Activated T-helper 1 cell treated with anti-CD3 and anti-CD28 coated beads, Interleukin-12 subunit alpha, Interleukin-12 subunit beta, Interleukin-2, Interleukin-4 antibody, amounts not matched to agents 30 ng/mL and 10 ng/mL and 1 ng/mL, durations not matched to agents 14 hours and 24 hours and 36 hours (primary cell): ENCODE measurements at regions not wholly inside any gene's neighbourhood (a gene's known extent, or its start where the extent isn't known, plus 50 kb on each side); places are given as distances from the start of the nearest gene placed in this dataset.

Source experiments
- DNase-seq: peaks from one replicate; pipeline ENCODE4 v3.0.0; 2021; ENCODE audit warnings: low spot score
- H3K27ac Mint-ChIP-seq: one replicate; pipeline ENCODE4 v1.8.0; 2021; ENCODE audit warnings: mild to moderate bottlenecking, mixed read lengths
- H3K27me3 Mint-ChIP-seq: one replicate; pipeline ENCODE4 v1.8.0; 2022; ENCODE audit warnings: mild to moderate bottlenecking, moderate library complexity, mixed read lengths; ENCODE audit not compliant: insufficient read depth
- H3K36me3 Mint-ChIP-seq: one replicate; pipeline ENCODE4 v1.8.0; 2021; ENCODE audit warnings: low read depth, mixed read lengths
- H3K4me1 Mint-ChIP-seq: one replicate; pipeline ENCODE4 v1.8.0; 2021; ENCODE audit warnings: low read depth, mixed read lengths
- H3K4me3 Mint-ChIP-seq: one replicate; pipeline ENCODE4 v1.8.0; 2021; ENCODE audit warnings: mild to moderate bottlenecking, moderate library complexity, mixed read lengths
- H3K9me3 Mint-ChIP-seq: one replicate; pipeline ENCODE4 v1.8.0; 2021; ENCODE audit warnings: mixed read lengths
- intact Hi-C: fragments of 100-400 bp; cut with micrococcal nuclease; formaldehyde crosslinking; loops from one replicate; pipeline ENCODE4 v1.15.1; 2024

GRCh38 chr6:128763599-128764300 is 119.2 kb upstream of the LAMA2 start:
- H3K27me3 Mint-ChIP-seq = no peaks in the 10 kb centered on the region
- no peaks in the 10 kb centered on the region for H3K36me3 Mint-ChIP-seq
- no peaks in the 10 kb centered on the region for H3K4me1 Mint-ChIP-seq
- no peak for DNase-seq
- H3K27ac Mint-ChIP-seq = no peak overlapping the region
- intact Hi-C loops = no loop called here
- no peaks in the 10 kb centered on the region for H3K9me3 Mint-ChIP-seq
- H3K4me3 Mint-ChIP-seq = no peak overlapping the region

GRCh38 chr6:128759901-128760300 is 123.0 kb upstream of the LAMA2 start:
- intact Hi-C loops = no loop called here
- Mint-ChIP-seq H3K27me3 (peaks cover 3% of the 10 kb centered on the region), H3K4me3 (no peak overlapping the region), H3K9me3 (no peaks in the 10 kb centered on the region), H3K4me1 (no peaks in the 10 kb centered on the region), H3K27ac (no peak overlapping the region), H3K36me3 (no peaks in the 10 kb centered on the region)
- DNase-seq = no peak

- H3K4me1 Mint-ChIP-seq = no peaks in the 10 kb centered on the region
- no peak for DNase-seq
- H3K9me3 Mint-ChIP-seq = no peaks in the 10 kb centered on the region
- no peak overlapping the region for H3K27ac Mint-ChIP-seq
- intact Hi-C loops = no loop called here
- no peak overlapping the region for H3K4me3 Mint-ChIP-seq
- no peaks in the 10 kb centered on the region for H3K36me3 Mint-ChIP-seq
- H3K27me3 Mint-ChIP-seq = peaks cover 3% of the 10 kb centered on the region
These were observed 123.5 kb upstream of the LAMA2 start for GRCh38 chr6:128759447-128759846.

- H3K36me3 Mint-ChIP-seq = no peaks in the 10 kb centered on the region
- peaks cover 3% of the 10 kb centered on the region for H3K27me3 Mint-ChIP-seq
- DNase-seq = no peak
- no peaks in the 10 kb centered on the region for H3K9me3 Mint-ChIP-seq
- intact Hi-C loops = no loop called here
- no peak overlapping the region for H3K4me3 Mint-ChIP-seq
- no peaks in the 10 kb centered on the region for H3K4me1 Mint-ChIP-seq
- no peak overlapping the region for H3K27ac Mint-ChIP-seq
These were observed 125.0 kb upstream of the LAMA2 start for GRCh38 chr6:128757961-128758360.

GRCh38 chr6:128754658-128755256 is 128.2 kb upstream of the LAMA2 start:
- no peak overlapping the region for H3K27ac Mint-ChIP-seq
- no peaks in the 10 kb centered on the region for H3K36me3 Mint-ChIP-seq
- peaks cover 3% of the 10 kb centered on the region for H3K27me3 Mint-ChIP-seq
- H3K4me1 Mint-ChIP-seq = no peaks in the 10 kb centered on the region
- intact Hi-C loops = no loop called here
- no peak for DNase-seq
- no peak overlapping the region for H3K4me3 Mint-ChIP-seq
- H3K9me3 Mint-ChIP-seq = no peaks in the 10 kb centered on the region

- H3K9me3 Mint-ChIP-seq = no peaks in the 10 kb centered on the region
- DNase-seq = no peak
- no peaks in the 10 kb centered on the region for H3K36me3 Mint-ChIP-seq
- intact Hi-C loops = no loop called here
- no peak overlapping the region for H3K4me3 Mint-ChIP-seq
- H3K4me1 Mint-ChIP-seq = no peaks in the 10 kb centered on the region
- H3K27me3 Mint-ChIP-seq = peaks cover 2% of the 10 kb centered on the region
- no peak overlapping the region for H3K27ac Mint-ChIP-seq
These were observed 138.8 kb upstream of the LAMA2 start for GRCh38 chr6:128743974-128744765.

GRCh38 chr6:128742900-128743299 is 140.0 kb upstream of the LAMA2 start:
- H3K27ac Mint-ChIP-seq = no peak overlapping the region
- H3K27me3 Mint-ChIP-seq = peaks cover 2% of the 10 kb centered on the region
- intact Hi-C loops = no loop called here
- no peak overlapping the region for H3K4me3 Mint-ChIP-seq
- no peaks in the 10 kb centered on the region for H3K9me3 Mint-ChIP-seq
- no peak for DNase-seq
- H3K36me3 Mint-ChIP-seq = no peaks in the 10 kb centered on the region
- no peaks in the 10 kb centered on the region for H3K4me1 Mint-ChIP-seq

GRCh38 chr6:128740951-128741350 is 142.0 kb upstream of the LAMA2 start:
- Mint-ChIP-seq H3K9me3 (no peaks in the 10 kb centered on the region), H3K4me1 (no peaks in the 10 kb centered on the region), H3K4me3 (no peak overlapping the region), H3K36me3 (no peaks in the 10 kb centered on the region), H3K27ac (no peak overlapping the region), H3K27me3 (peaks cover under 1% of the 10 kb centered on the region)
- no peak for DNase-seq
- intact Hi-C loops = no loop called here

- no peak for DNase-seq
- no peaks in the 10 kb centered on the region for H3K4me1 Mint-ChIP-seq
- no peak overlapping the region for H3K4me3 Mint-ChIP-seq
- no peaks in the 10 kb centered on the region for H3K9me3 Mint-ChIP-seq
- H3K27ac Mint-ChIP-seq = no peak overlapping the region
- H3K27me3 Mint-ChIP-seq = peaks cover 3% of the 10 kb centered on the region
- intact Hi-C loops = no loop called here
- no peaks in the 10 kb centered on the region for H3K36me3 Mint-ChIP-seq
These were observed 143.8 kb upstream of the LAMA2 start for GRCh38 chr6:128739112-128739511.

- Mint-ChIP-seq H3K4me1 (no peaks in the 10 kb centered on the region), H3K36me3 (no peaks in the 10 kb centered on the region), H3K27me3 (peaks cover 5% of the 10 kb centered on the region), H3K9me3 (no peaks in the 10 kb centered on the region), H3K27ac (no peak overlapping the region), H3K4me3 (no peak overlapping the region)
- DNase-seq = no peak
- intact Hi-C loops = no loop called here
These were observed 144.8 kb upstream of the LAMA2 start for GRCh38 chr6:128738112-128738511.

- DNase-seq = no peak
- H3K4me3 Mint-ChIP-seq = no peak overlapping the region
- intact Hi-C loops = no loop called here
- H3K36me3 Mint-ChIP-seq = no peaks in the 10 kb centered on the region
- H3K9me3 Mint-ChIP-seq = no peaks in the 10 kb centered on the region
- peaks cover 5% of the 10 kb centered on the region for H3K27me3 Mint-ChIP-seq
- H3K4me1 Mint-ChIP-seq = no peaks in the 10 kb centered on the region
- H3K27ac Mint-ChIP-seq = no peak overlapping the region
These were observed 146.2 kb upstream of the LAMA2 start for GRCh38 chr6:128736780-128737179.

GRCh38 chr6:128731249-128732165 is 151.4 kb upstream of the LAMA2 start:
- Mint-ChIP-seq H3K4me1 (no peaks in the 10 kb centered on the region), H3K9me3 (no peaks in the 10 kb centered on the region), H3K4me3 (no peak overlapping the region), H3K27ac (no peak overlapping the region), H3K27me3 (peaks cover 5% of the 10 kb centered on the region), H3K36me3 (no peaks in the 10 kb centered on the region)
- DNase-seq = no peak
- intact Hi-C loops = loop anchor here (2.0 kb wide), 1 partner anchor 995 kb away; no protein-coding TSS in a partner anchor
